Natural killer cell (primary cell): ENCODE measurements at regions not wholly inside any gene's neighbourhood (a gene's known extent, or its start where the extent isn't known, plus 50 kb on each side); places are given as distances from the start of the nearest gene placed in this dataset.
A peak's percentile ranks its signal among the peaks of the same experiment; 100 is the strongest.

Source experiments
- ATAC-seq, 3 donors: fragments of 150-1000 bp in 2 of 3; fragments of 200-7000 bp in 1 of 3; cut with Tn5 transposase; 1 replicate in 1 of 3; 2 replicates in 2 of 3; pipeline ENCODE4 v1.10.0; 2021; ENCODE audit warnings: mild to moderate bottlenecking in 2 of 3, moderate library complexity in 2 of 3
- DNase-seq, 2 donors: peaks; one replicate each; pipeline versions ENCODE4 v3.0.0 to v3.0.0-alpha.2; 2013 to 2021; ENCODE audit warnings: mixed read lengths in 1 of 2
- H3K27ac ChIP-seq: one replicate; pipeline ENCODE4 v1.5.1; 2013; ENCODE audit warnings: mild to moderate bottlenecking, low read length
- H3K27me3 ChIP-seq: one replicate; pipeline ENCODE4 v1.6.1; 2013; ENCODE audit warnings: low read length; ENCODE audit not compliant: control insufficient read depth, insufficient read depth
- H3K36me3 ChIP-seq: one replicate; pipeline ENCODE4 v1.6.1; 2013; ENCODE audit warnings: low read length; ENCODE audit not compliant: control insufficient read depth, insufficient read depth
- H3K4me1 ChIP-seq: one replicate; pipeline ENCODE4 v1.6.1; 2013; ENCODE audit warnings: low read length; ENCODE audit not compliant: control insufficient read depth, insufficient read depth
- H3K4me3 ChIP-seq: one replicate; pipeline ENCODE4 v1.5.1; 2013; ENCODE audit warnings: low read length
- H3K9me3 ChIP-seq: one replicate; pipeline ENCODE4 v1.6.1; 2013; ENCODE audit warnings: low read length; ENCODE audit not compliant: control insufficient read depth, insufficient read depth
- H3K27ac Mint-ChIP-seq, 2 donors: one replicate each; pipeline ENCODE4 v1.8.0; 2022; ENCODE audit warnings: mild to moderate bottlenecking in 2 of 2, mixed read lengths in 2 of 2, moderate library complexity in 1 of 2
- H3K27me3 Mint-ChIP-seq, 2 donors: one replicate each; pipeline ENCODE4 v1.8.0; 2022; ENCODE audit warnings: low read depth in 2 of 2, mixed read lengths in 2 of 2
- H3K36me3 Mint-ChIP-seq: one replicate; pipeline ENCODE4 v1.8.0; 2022; ENCODE audit warnings: mixed read lengths
- H3K4me1 Mint-ChIP-seq, 2 donors: one replicate each; pipeline ENCODE4 v1.8.0; 2022; ENCODE audit warnings: mixed read lengths in 2 of 2
- H3K4me3 Mint-ChIP-seq: one replicate; pipeline ENCODE4 v1.8.0; 2022; ENCODE audit warnings: mild to moderate bottlenecking, moderate library complexity, mixed read lengths
- H3K9me3 Mint-ChIP-seq, 2 donors: one replicate each; pipeline ENCODE4 v1.8.0; 2022; ENCODE audit warnings: mixed read lengths in 2 of 2
- CTCF ChIP-seq: fragments of 200-600 bp; IDR thresholded peaks from one replicate; pipeline ENCODE4 v1.8.0; 2022; ENCODE audit warnings: antibody characterized with exemption
- WGBS: methylation state at CpG from one replicate; pipeline ENCODE4 v1.1.7; 2013; ENCODE audit warnings: missing lambda C conversion rate; ENCODE audit not compliant: insufficient coverage; 5-methylcytosine and 5-hydroxymethylcytosine counted together
- intact Hi-C: fragments of 100-400 bp; cut with micrococcal nuclease; formaldehyde crosslinking; loops from one replicate; pipeline ENCODE4 v1.14.2; 2022

- Mint-ChIP-seq H3K27me3 (peaks cover 0 to 3% of the 10 kb centered on the region in 2 donors), H3K9me3 (no peaks in the 10 kb centered on the region), H3K36me3 (no peaks in the 10 kb centered on the region), H3K4me1 (peaks cover 0 to 7% of the 10 kb centered on the region in 2 donors), H3K4me3 (no peak overlapping the region), H3K27ac (no peak overlapping the region)
- H3K4me3 ChIP-seq: no peak overlapping the region
- TF ChIP-seq CTCF: no peak
- ATAC-seq: peak; percentile 47 to 90 (median 67)
- H3K9me3 ChIP-seq: no peaks in the 10 kb centered on the region
- H3K36me3 ChIP-seq: no peaks in the 10 kb centered on the region
- peak in 1 of 2 donors; percentile 49 for DNase-seq
- no peak overlapping the region for H3K27ac ChIP-seq
- peaks cover 3% of the 10 kb centered on the region for H3K4me1 ChIP-seq
- H3K27me3 ChIP-seq: no peaks in the 10 kb centered on the region
- intact Hi-C loops: no loop called here
- 46% methylated on average over 5 of the region's 5 CpGs for WGBS
These were observed 53.7 kb upstream of the TMX4 start for GRCh38 chr20:8073024-8073832.

- Histone ChIP-seq H3K4me1 (peaks cover 3% of the 10 kb centered on the region), H3K4me3 (no peak overlapping the region), H3K27me3 (no peaks in the 10 kb centered on the region), H3K36me3 (no peaks in the 10 kb centered on the region), H3K9me3 (no peaks in the 10 kb centered on the region), H3K27ac (no peak overlapping the region)
- intact Hi-C loops: no loop called here
- Mint-ChIP-seq H3K36me3 (no peaks in the 10 kb centered on the region), H3K9me3 (no peaks in the 10 kb centered on the region), H3K4me1 (peaks cover 0 to 7% of the 10 kb centered on the region in 2 donors), H3K27me3 (peaks cover 0 to under 1% of the 10 kb centered on the region in 2 donors), H3K4me3 (no peak overlapping the region), H3K27ac (no peak overlapping the region)
- TF ChIP-seq CTCF: no peak
- ATAC-seq (no peak), DNase-seq (no peak)
- 83% methylated on average over 2 of the region's 3 CpGs for WGBS
These were observed 55.4 kb upstream of the TMX4 start for GRCh38 chr20:8074931-8075330.

- no peak overlapping the region for H3K27ac Mint-ChIP-seq
- H3K4me1 Mint-ChIP-seq: peaks cover 0 to 7% of the 10 kb centered on the region in 2 donors
- H3K36me3 Mint-ChIP-seq: no peaks in the 10 kb centered on the region
- DNase-seq (no peak), ATAC-seq (no peak)
- Histone ChIP-seq H3K4me1 (peaks cover 3% of the 10 kb centered on the region), H3K27ac (no peak overlapping the region), H3K36me3 (no peaks in the 10 kb centered on the region), H3K4me3 (no peak overlapping the region), H3K9me3 (no peaks in the 10 kb centered on the region), H3K27me3 (no peaks in the 10 kb centered on the region)
- 77% methylated on average over 3 of the region's 3 CpGs for WGBS
- H3K9me3 Mint-ChIP-seq: no peaks in the 10 kb centered on the region
- TF ChIP-seq CTCF: no peak
- intact Hi-C loops: no loop called here
- H3K27me3 Mint-ChIP-seq: no peaks in the 10 kb centered on the region
- H3K4me3 Mint-ChIP-seq: no peak overlapping the region
These were observed 55.5 kb upstream of the PLCB1 start for GRCh38 chr20:8076306-8077136.
